ENCODE measurements at regions not wholly inside any gene's neighbourhood (a gene's known extent, or its start where the extent isn't known, plus 50 kb on each side); places are given as distances from the start of the nearest gene placed in this dataset.

DNA sequence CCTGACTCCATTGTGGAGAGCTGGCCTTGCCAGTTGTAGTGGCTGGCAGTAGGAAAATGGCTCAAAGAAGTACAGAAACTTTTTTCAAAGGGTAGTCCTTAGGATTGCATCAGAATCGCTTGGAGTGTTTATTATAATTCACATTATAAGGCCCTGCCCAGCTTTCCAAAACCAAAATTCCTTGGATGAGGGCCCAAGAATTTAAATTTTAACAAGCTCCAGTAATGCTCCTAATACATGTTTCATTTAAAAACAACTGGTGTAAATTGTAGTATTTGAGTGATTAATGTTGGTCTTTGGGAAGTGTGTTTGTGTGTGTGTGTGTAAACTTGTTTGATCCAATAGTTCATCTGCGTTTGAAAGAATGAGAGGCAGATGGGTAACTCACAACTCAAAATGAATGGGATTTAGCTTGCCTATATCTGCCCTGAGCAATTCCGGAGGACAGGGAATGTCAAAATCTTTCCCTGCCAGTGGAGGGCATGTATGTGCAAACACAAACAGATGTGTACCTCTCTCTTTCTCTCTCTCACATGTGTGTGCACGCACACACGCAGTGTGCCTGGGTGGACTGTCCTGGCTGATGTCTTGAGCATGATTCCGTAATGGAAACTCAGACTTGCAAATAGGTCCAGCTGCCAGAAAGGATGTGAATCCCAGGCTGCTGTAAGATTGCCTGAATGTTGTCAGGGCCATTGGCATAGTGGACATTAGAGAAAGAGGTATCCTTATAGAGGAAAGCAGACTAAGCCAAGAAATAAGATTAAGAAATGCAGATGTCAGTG lies 293.1 kb downstream of the LMX1A start:
- TF ChIP-seq EZH2 (IDR thresholded peaks at IDR 0.05; ENCODE audit: insufficient read depth, poor library complexity, severe bottlenecking) (no peak), EZH2phosphoT487 (IDR thresholded peaks at IDR 0.05; ENCODE audit: insufficient read depth, low read depth) (no peak)
